SH-SY5Y (cell line): ENCODE measurements at regions not wholly inside any gene's neighbourhood (a gene's known extent, or its start where the extent isn't known, plus 50 kb on each side); places are given as distances from the start of the nearest gene placed in this dataset.

Experiments used
- GATA2 ChIP-seq: IDR thresholded peaks from 2 replicates; pipeline ENCODE4 v1.6.1; 2011; ENCODE audit warnings: mild to moderate bottlenecking, low read depth, low read length
- GATA3 ChIP-seq: IDR thresholded peaks from 2 replicates; pipeline ENCODE4 v1.6.1; 2011; ENCODE audit warnings: low read depth, mild to moderate bottlenecking, low read length, moderate library complexity

DNA sequence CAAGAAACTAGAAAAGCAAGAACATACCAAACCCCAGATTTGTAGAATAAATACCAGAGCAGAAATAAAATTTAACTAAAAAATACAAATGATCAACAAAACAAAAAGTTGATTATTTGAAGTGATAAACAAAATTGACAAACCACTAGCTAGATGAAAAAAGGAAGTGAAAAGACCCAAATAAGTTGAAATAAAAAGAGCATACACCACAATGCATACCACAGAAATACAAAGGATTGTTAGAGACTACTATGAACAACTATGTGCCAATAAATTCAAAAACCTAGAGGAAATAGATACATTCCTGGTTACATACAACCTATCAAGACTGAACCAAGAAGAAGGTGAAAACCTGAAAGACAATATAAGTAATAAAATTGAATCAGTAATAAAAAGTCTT lies 333.4 kb downstream of the SH2D4B start:
- TF ChIP-seq GATA2 (no peak), GATA3 (no peak)
